Jurkat, Clone E6-1 (cell line): ENCODE measurements at regions not wholly inside any gene's neighbourhood (a gene's known extent, or its start where the extent isn't known, plus 50 kb on each side); places are given as distances from the start of the nearest gene placed in this dataset.

Experiments
- DNase-seq: peaks from one replicate; pipeline ENCODE4 v3.0.0-alpha.2; 2011; ENCODE audit warnings: low read depth, low spot score
- H3K4me3 ChIP-seq: 2 replicates; pipeline ENCODE4 v1.5.1; 2011; ENCODE audit warnings: mild to moderate bottlenecking, low read length, control low read depth, moderate library complexity

GRCh38 chr6:148223424-148223842 lies 119.2 kb upstream of the SASH1 start:
- H3K4me3 ChIP-seq: no peak overlapping the region
- DNase-seq: peak; percentile 6

DNA sequence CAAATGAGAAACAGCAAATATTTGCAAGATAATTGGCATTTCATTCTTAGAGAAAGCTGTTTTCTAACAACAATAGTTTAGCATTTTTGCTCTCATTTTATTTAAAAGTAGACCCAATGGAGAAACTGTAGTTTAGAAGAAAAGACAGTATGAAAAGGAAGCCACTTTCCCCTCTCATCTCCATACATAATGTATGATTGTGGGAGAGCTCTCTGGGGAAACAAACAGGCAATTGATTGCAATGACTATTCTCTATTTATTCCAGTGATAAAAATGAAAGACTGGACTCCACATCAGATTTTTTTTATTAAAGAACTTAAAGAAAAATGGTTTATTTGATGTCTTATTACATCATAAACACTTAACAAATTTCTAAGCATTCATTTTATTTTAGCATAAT lies 116.8 kb upstream of the SASH1 start:
- DNase-seq: no peak

GRCh38 chr6:148226284-148226683 lies 116.4 kb upstream of the SASH1 start:
- no peak overlapping the region for H3K4me3 ChIP-seq
- no peak for DNase-seq

More for the DNA sequence above, 116.8 kb upstream of the SASH1 start:
- H3K4me3 ChIP-seq: no peak overlapping the region

GRCh38 chr6:148231572-148231971 lies 111.1 kb upstream of the SASH1 start:
- H3K4me3 ChIP-seq: no peak overlapping the region
- DNase-seq: no peak

DNA sequence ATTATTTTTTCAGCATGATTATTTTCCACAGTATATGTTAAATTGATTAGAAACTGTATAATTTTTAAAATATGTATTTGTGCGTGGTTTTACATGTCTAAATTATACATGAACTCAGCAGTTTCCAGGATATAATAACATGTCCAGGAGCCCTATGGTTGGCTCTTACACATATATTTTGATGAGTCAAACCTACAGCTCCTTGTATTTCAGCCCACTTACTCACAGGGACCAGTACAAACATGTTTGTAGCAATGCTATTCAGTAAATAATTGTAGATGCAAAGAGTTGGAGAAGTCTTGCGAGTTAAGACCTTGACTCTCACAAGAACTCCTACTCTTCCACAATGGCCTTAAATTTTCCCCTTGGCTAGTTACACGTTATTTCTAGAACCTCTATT lies 107.2 kb upstream of the SASH1 start:
- DNase-seq: no peak
- no peak overlapping the region for H3K4me3 ChIP-seq

- no peak overlapping the region for H3K4me3 ChIP-seq
- no peak for DNase-seq
Observed at GRCh38 chr6:148238713-148239112, 103.9 kb upstream of the SASH1 start.

GRCh38 chr6:148239215-148239614 lies 103.4 kb upstream of the SASH1 start:
- no peak for DNase-seq
- no peak overlapping the region for H3K4me3 ChIP-seq

- no peak overlapping the region for H3K4me3 ChIP-seq
- no peak for DNase-seq
Observed at GRCh38 chr6:148239801-148240460, 102.7 kb upstream of the SASH1 start.

DNA sequence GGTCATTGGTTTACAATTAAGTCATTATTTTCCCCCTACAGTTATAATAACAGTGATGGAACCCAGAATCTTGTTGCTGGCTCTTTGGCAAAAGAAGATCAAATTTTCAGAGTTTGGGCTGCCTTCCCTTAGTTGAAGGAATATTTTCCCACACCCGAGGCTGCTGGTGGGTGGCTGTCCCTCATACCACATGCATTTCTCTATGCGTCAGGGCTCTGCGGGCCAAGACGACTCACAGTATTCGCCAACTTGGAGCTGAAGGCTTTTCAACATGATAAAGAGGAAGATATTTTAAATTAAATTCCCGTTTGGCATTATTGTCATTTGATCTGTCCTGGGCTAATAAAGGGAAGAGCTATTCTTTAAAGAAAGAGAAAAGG lies 102.2 kb upstream of the SASH1 start:
- H3K4me3 ChIP-seq: no peak overlapping the region
- DNase-seq: no peak

- H3K4me3 ChIP-seq: no peak overlapping the region
- no peak for DNase-seq
Observed at GRCh38 chr6:148240861-148241477, 101.7 kb upstream of the SASH1 start.

- no peak overlapping the region for H3K4me3 ChIP-seq
- no peak for DNase-seq
Observed at GRCh38 chr6:148242180-148242579, 100.5 kb upstream of the SASH1 start.

DNA sequence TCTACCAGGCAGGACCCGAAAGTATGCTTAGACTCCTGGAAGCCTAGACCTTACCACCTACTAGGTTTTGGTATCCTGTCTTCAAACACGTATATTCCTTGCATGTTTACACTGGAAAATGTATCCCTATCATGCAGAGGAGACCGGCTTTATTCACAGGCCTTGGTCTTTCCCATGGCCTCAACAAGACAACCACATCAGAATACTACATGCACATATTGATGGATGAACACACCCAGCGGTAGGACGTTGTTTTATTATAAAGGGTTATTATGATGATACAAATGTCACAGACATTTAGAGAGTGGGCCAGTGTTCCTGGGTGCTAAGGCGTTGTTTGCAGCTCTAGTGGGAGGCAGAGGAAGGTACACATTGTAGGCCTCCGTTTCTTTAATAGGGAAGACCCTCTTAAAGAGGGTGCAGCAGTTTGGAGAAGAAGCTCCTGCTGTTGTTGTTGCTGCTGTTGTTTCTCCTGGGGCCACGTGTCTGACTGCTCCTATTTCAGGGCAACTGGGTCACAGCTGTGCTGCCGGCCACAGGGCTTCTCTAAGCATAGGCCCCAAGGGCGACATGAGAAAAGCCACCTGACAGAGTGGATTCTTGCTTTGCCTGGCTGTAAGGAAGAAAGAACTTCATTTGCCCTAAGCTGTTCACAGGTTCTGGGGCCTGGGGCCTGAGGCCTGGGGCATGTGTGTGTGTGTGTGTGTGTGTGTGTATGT lies 98.3 kb upstream of the SASH1 start:
- no peak for DNase-seq
- H3K4me3 ChIP-seq: no peak overlapping the region

GRCh38 chr6:148247386-148248063 lies 95.1 kb upstream of the SASH1 start:
- DNase-seq: no peak
- no peak overlapping the region for H3K4me3 ChIP-seq

GRCh38 chr6:148249160-148249559 lies 93.5 kb upstream of the SASH1 start:
- no peak for DNase-seq
- H3K4me3 ChIP-seq: no peak overlapping the region

DNA sequence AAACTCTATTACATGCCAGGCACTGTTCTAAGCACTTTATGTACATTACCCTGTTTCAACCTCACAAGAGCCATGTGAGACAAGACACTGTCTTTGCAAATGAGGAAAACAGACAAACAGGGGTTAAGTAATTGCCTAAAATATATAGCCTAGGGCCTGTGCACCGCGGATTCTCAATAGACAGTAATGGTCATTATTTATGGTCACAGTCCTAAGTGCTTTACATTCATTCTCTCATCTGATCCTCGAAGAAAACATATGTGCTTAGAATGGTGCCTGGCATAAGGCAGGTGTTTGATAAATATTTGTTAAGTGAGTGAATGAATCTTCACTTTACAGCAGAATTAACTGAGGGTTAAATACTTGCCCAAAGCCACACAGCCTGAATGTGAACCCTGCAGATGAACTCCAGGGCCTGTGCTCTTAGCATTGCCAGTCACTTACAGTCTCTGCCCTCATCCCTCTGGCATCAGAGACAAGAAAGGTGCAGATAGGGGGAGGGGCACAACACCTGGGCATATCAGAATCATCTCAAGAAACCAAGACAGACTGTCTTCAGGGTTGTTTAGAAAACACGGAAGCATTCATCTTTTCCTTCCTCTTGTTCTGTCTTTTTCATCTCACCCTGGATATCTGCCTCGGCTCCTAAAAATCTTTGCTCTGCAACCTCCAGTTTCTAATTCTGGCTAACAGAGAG lies 92.8 kb upstream of the SASH1 start:
- no peak overlapping the region for H3K4me3 ChIP-seq
- DNase-seq: no peak

DNA sequence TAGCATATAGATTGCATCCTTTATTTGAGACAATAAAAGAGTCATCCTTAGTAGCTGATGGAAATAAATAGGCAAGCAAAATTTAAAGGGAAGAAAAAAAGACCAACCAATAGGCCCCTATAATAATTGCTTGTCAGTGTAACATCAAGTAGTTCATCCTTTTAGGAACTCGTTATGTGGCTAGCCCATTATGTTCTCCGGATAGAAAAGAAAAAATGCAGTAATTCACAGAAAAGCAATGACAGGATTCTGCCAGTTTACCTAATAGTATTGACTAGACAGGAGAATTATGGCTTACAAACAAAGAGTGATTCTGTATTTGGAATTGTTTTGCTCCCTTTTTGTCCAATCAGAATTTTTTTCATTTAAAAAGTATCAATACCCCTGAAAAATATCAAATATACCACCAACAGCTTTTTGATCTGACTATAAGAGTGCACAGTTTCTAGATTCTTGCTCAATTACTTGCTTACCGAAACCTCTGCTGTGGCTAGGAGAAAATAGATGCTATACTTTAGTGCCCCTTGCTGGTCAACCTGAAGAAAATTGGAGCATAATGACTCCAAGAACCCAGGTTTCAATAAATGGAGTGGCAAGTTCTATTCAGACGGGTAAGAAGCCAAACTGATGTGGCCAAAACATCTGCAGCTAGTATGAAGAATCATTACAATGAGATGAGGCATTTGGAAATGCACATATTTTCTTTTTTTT lies 91.5 kb upstream of the SASH1 start:
- DNase-seq: peak; percentile 18
- no peak overlapping the region for H3K4me3 ChIP-seq

GRCh38 chr6:148251891-148252290 lies 90.7 kb upstream of the SASH1 start:
- no peak for DNase-seq
- H3K4me3 ChIP-seq: no peak overlapping the region

DNA sequence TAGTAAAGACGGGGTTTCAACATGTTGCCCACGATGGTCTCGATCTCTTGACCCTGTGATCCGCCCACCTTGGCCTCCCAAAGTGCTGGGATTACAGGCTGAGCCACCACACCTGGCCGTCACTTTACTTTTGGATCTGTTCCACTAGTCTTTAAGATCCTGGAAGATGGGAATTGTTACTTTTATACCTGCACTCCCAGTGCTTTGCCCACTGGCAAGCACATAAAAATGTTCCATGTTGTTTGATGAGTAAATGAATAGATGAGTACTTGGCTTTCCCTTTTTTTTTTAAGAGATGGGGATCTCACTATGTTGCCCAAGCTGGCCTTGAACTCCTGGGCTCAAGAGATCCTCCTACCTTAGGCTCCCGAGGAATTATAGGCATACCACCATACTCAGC lies 84.8 kb upstream of the SASH1 start:
- DNase-seq: no peak

GRCh38 chr6:148258868-148259267 lies 83.8 kb upstream of the SASH1 start:
- DNase-seq: no peak
- no peak overlapping the region for H3K4me3 ChIP-seq

More for the DNA sequence above, 84.8 kb upstream of the SASH1 start:
- H3K4me3 ChIP-seq: no peak overlapping the region
